ENCODE measurements at regions not wholly inside any gene's neighbourhood (a gene's known extent, or its start where the extent isn't known, plus 50 kb on each side); places are given as distances from the start of the nearest gene placed in this dataset.

DNA sequence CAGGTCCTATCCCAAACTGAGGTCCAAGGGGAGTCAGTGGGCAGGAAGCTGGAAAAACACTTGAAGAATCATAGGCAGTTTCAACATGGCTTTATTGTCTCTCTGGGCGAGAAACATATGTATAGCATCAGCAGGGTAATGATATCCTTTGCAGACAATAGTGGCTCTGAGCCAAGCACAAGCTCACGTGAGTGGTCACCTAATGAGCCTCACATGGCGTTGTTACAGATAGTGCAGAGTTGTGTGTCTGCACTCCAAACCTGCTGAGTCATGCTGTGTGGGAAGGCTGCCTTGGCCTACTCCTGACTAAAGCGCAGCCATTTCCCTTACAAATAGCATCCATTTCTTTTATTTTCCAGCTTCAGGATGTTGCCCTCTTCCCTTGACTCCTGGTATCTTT is 105.2 kb upstream of the SYT1 start:
- Histone ChIP-seq H3K9me3 (ENCODE audit: control insufficient read depth, low read depth, low read length) (no peaks in the 10 kb centered on the region), H3K27ac (ENCODE audit: low read length) (no peak overlapping the region), H3K36me3 (ENCODE audit: control insufficient read depth, insufficient read depth, low read length) (no peaks in the 10 kb centered on the region), H3K27me3 (ENCODE audit: control insufficient read depth, insufficient read depth, low read length) (no peaks in the 10 kb centered on the region), H3K4me3 (ENCODE audit: low read length) (no peak overlapping the region), H3K4me1 (ENCODE audit: control insufficient read depth, insufficient read depth, low read length) (no peaks in the 10 kb centered on the region)
- DNase-seq, result no peak
- WGBS (ENCODE audit: insufficient coverage, low lambda C conversion rate), result no CpG with 5 or more reads among the region's 4 CpGs

DNA sequence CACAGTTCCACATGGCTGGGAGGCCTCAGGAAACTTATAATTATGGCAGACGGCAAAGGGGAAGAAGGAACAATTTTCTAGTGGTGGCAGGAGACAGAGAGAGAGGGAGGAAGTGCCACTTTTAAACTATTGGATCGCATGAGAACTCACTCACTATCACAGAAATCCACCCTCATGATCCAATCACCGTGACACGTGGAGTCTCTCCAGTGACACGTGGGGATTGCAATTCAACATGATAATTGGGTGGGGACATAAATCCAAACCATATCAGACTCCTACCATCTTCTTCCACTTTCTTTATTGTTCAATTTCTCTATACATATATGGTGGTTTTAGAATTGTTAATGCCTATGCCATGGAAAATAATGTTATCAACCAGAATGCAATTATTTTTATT is 103.7 kb upstream of the SYT1 start:
- Histone ChIP-seq H3K27ac (ENCODE audit: low read length) (no peak overlapping the region), H3K27me3 (ENCODE audit: control insufficient read depth, insufficient read depth, low read length) (no peaks in the 10 kb centered on the region), H3K4me1 (ENCODE audit: control insufficient read depth, insufficient read depth, low read length) (no peaks in the 10 kb centered on the region), H3K9me3 (ENCODE audit: control insufficient read depth, low read depth, low read length) (no peaks in the 10 kb centered on the region), H3K4me3 (ENCODE audit: low read length) (no peak overlapping the region), H3K36me3 (ENCODE audit: control insufficient read depth, insufficient read depth, low read length) (no peaks in the 10 kb centered on the region)
- 100% methylated on average over 2 of the region's 5 CpGs for WGBS (ENCODE audit: insufficient coverage, low lambda C conversion rate)
- no peak for DNase-seq

DNA sequence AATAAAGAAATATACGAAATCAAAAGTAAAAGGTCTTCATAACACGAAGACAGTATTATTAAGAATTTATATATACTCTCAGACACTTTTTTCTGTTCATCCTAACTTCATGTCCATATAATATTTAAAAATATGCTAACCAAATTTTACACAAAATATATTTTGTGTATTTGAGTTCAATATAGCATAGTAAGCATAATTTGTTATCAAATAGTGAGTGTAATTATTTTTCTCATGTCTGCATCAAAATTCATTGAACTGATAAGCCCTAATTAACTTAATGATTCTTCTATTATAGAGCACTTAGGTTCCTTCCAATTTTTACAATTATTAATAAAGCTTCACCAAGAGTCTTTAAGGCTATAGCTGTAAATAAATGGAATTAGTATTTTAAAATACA is 99.7 kb upstream of the SYT1 start:
- Histone ChIP-seq H3K4me1 (ENCODE audit: control insufficient read depth, insufficient read depth, low read length) (no peaks in the 10 kb centered on the region), H3K9me3 (ENCODE audit: control insufficient read depth, low read depth, low read length) (no peaks in the 10 kb centered on the region), H3K4me3 (ENCODE audit: low read length) (no peak overlapping the region), H3K27me3 (ENCODE audit: control insufficient read depth, insufficient read depth, low read length) (no peaks in the 10 kb centered on the region), H3K36me3 (ENCODE audit: control insufficient read depth, insufficient read depth, low read length) (no peaks in the 10 kb centered on the region), H3K27ac (ENCODE audit: low read length) (no peak overlapping the region)
- WGBS (ENCODE audit: insufficient coverage, low lambda C conversion rate), result 100% methylated on average over 2 of the region's 2 CpGs
- DNase-seq, result no peak

DNA sequence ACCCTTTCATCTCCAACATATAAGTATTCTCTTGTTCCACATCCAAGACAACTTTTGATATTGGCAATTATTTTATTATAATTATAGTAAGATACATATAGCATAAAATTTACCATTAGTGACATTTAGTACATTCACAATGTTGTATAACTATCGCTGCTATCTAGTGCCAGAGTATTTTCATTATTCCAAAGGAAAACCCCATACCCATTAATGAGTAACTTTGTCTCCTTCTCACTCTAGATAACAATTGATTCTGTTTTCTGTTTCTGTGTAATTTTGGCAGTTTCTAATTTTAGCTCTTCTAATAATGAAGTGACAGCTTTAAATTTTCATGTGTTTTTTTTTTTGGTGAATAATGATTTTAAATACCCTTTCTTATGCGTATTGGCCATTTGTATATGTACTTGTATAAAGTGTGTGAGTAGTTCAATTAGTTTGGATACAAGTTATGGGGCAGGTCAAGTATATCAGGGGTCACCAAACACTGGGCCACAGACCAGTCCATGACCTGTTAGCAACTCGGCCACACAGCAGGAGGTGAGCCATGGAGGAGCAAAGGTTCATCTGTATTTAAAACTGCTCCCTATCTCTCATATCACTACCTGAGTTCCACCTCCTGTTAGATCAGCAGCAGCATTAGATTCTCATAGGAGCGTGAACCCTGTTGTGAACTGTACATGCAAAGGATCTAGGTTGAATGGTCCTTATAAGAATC is 97.2 kb upstream of the SYT1 start:
- no peak overlapping the region for H3K27ac ChIP-seq (ENCODE audit: low read length)
- no peaks in the 10 kb centered on the region for H3K9me3 ChIP-seq (ENCODE audit: control insufficient read depth, low read depth, low read length)
- WGBS (ENCODE audit: insufficient coverage, low lambda C conversion rate), result 61% methylated on average over 2 of the region's 4 CpGs
- no peaks in the 10 kb centered on the region for H3K36me3 ChIP-seq (ENCODE audit: control insufficient read depth, insufficient read depth, low read length)
- H3K4me3 ChIP-seq (ENCODE audit: low read length), result no peak overlapping the region
- H3K4me1 ChIP-seq (ENCODE audit: control insufficient read depth, insufficient read depth, low read length), result no peaks in the 10 kb centered on the region
- no peak for DNase-seq
- no peaks in the 10 kb centered on the region for H3K27me3 ChIP-seq (ENCODE audit: control insufficient read depth, insufficient read depth, low read length)

DNA sequence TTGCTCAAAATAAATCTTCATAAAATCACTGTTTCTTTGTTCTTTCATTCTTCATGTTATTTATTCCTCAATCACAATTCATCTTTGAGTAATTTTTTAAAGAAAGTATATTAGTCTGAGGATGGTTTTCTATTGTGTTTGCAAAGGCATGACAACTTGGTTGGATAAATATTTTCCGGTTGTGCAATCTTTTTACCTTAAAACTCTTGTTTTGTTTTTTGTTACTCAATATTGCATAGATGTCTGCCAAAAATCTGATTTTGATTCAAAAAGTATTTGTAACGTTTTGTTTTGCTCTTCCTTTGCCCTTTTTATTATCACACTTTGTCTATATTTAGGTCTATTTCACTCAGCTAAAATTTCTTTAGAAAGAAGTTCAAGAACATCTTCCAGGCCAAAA is 86.2 kb upstream of the SYT1 start:
- 71% methylated on average over 2 of the region's 2 CpGs for WGBS (ENCODE audit: insufficient coverage, low lambda C conversion rate)
- no peak for DNase-seq
- Histone ChIP-seq H3K27me3 (ENCODE audit: control insufficient read depth, insufficient read depth, low read length) (no peaks in the 10 kb centered on the region), H3K4me1 (ENCODE audit: control insufficient read depth, insufficient read depth, low read length) (no peaks in the 10 kb centered on the region), H3K9me3 (ENCODE audit: control insufficient read depth, low read depth, low read length) (no peaks in the 10 kb centered on the region), H3K27ac (ENCODE audit: low read length) (no peak overlapping the region), H3K36me3 (ENCODE audit: control insufficient read depth, insufficient read depth, low read length) (no peaks in the 10 kb centered on the region), H3K4me3 (ENCODE audit: low read length) (no peak overlapping the region)

DNA sequence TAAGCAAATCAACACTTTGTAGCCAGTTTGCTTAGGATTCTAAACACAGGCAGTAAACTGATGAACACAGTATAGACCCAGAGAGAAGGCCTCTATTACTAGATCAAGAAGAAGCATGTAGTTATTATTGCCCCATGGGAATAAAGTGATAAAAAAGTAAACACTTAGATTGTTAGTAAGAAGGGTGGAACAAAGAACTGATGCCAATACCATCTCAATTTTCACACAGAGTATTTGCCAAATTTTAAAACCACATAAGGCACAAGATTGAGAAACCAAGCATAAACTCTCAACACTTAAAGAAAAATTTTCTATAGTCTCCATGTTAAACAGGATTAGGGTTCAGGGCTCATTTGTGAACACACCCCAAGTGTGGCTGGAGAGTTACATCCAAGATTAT is 77.0 kb upstream of the SYT1 start:
- no peak for DNase-seq
- Histone ChIP-seq H3K36me3 (ENCODE audit: control insufficient read depth, insufficient read depth, low read length) (no peaks in the 10 kb centered on the region), H3K4me3 (ENCODE audit: low read length) (no peak overlapping the region), H3K9me3 (ENCODE audit: control insufficient read depth, low read depth, low read length) (no peaks in the 10 kb centered on the region), H3K4me1 (ENCODE audit: control insufficient read depth, insufficient read depth, low read length) (no peaks in the 10 kb centered on the region), H3K27ac (ENCODE audit: low read length) (no peak overlapping the region), H3K27me3 (ENCODE audit: control insufficient read depth, insufficient read depth, low read length) (no peaks in the 10 kb centered on the region)

DNA sequence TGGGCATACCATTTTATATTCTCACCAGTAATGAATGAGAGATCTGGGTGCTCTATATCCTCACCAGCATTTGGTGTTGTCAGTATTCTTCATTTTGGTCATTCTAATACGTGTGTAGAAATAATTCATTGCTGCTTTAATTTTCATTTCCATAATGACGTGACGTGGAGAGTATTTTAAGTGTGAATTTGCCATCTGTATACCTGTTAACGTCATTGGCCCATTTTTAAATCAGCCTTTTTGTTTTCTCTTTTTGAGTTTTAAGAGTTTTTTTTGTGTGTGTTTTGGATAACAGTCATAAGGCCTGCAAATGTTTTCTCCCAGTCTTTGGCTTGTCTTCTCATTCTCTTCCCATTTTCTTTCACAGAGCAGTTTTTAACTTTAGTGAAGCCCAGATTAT is 74.4 kb upstream of the SYT1 start:
- no peaks in the 10 kb centered on the region for H3K27me3 ChIP-seq (ENCODE audit: control insufficient read depth, insufficient read depth, low read length)
- DNase-seq, result no peak
- H3K4me3 ChIP-seq (ENCODE audit: low read length), result no peak overlapping the region
- no peaks in the 10 kb centered on the region for H3K4me1 ChIP-seq (ENCODE audit: control insufficient read depth, insufficient read depth, low read length)
- peaks cover 4% of the 10 kb centered on the region for H3K9me3 ChIP-seq (ENCODE audit: control insufficient read depth, low read depth, low read length)
- H3K36me3 ChIP-seq (ENCODE audit: control insufficient read depth, insufficient read depth, low read length), result no peaks in the 10 kb centered on the region
- WGBS (ENCODE audit: insufficient coverage, low lambda C conversion rate), result 89% methylated on average over 3 of the region's 4 CpGs
- H3K27ac ChIP-seq (ENCODE audit: low read length), result no peak overlapping the region

DNA sequence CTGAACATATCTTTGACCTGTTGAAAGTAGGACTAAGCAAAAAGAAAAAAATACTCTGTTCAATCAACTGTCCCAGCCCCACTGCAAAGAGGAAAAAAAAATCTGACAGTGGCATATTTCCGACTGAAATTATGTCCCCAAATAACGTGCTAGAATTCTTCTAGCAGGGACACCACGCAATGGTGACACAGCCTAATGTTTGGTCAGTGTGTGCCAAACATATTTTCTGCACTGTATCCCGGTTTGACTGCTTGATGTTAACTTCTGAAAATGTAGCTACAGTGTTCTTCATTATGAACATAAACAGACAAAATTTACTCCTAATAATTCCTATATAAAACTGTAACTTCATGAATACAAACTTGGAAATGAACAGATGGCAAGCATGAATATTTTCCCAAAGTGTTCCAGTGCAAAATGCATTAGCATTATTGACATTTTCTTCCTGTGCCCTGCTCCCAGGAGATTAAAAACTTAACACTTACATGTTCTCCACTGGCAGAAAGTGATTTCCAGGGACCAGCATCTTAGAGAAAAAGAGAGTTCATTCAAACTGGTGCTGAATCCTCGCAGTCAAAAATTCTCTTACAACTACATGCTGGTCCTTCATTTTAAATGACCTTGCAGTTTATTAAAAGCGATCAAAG is 72.4 kb upstream of the SYT1 start:
- Histone ChIP-seq H3K4me1 (ENCODE audit: control insufficient read depth, insufficient read depth, low read length) (no peaks in the 10 kb centered on the region), H3K27me3 (ENCODE audit: control insufficient read depth, insufficient read depth, low read length) (no peaks in the 10 kb centered on the region), H3K27ac (ENCODE audit: low read length) (no peak overlapping the region), H3K9me3 (ENCODE audit: control insufficient read depth, low read depth, low read length) (peaks cover 4% of the 10 kb centered on the region), H3K4me3 (ENCODE audit: low read length) (no peak overlapping the region), H3K36me3 (ENCODE audit: control insufficient read depth, insufficient read depth, low read length) (no peaks in the 10 kb centered on the region)
- WGBS (ENCODE audit: insufficient coverage, low lambda C conversion rate), result 100% methylated on average over 2 of the region's 6 CpGs
- no peak for DNase-seq

DNA sequence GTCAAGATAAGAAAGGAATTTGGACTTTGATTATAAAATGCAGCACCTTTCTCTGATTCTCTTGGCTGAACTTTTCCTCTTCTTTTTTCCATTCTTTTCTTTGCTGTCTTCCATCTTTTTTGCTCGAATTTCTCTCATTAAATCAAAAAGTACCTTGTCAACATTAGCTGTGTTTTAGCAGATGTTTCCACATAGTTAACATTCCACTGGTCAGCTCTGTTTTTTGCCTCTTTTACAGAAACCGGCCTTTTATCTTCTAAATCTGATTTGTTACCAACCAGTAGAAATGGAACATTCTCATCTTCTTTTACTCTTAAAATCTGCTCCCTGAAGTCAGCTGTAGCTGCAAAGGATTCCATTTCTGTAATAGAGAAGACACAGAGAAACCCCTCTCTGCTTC is 71.1 kb upstream of the SYT1 start:
- DNase-seq, result no peak
- no peaks in the 10 kb centered on the region for H3K4me1 ChIP-seq (ENCODE audit: control insufficient read depth, insufficient read depth, low read length)
- H3K27me3 ChIP-seq (ENCODE audit: control insufficient read depth, insufficient read depth, low read length), result no peaks in the 10 kb centered on the region
- H3K27ac ChIP-seq (ENCODE audit: low read length), result no peak overlapping the region
- peaks cover 4% of the 10 kb centered on the region for H3K9me3 ChIP-seq (ENCODE audit: control insufficient read depth, low read depth, low read length)
- 63% methylated on average over 2 of the region's 2 CpGs for WGBS (ENCODE audit: insufficient coverage, low lambda C conversion rate)
- no peaks in the 10 kb centered on the region for H3K36me3 ChIP-seq (ENCODE audit: control insufficient read depth, insufficient read depth, low read length)
- no peak overlapping the region for H3K4me3 ChIP-seq (ENCODE audit: low read length)

DNA sequence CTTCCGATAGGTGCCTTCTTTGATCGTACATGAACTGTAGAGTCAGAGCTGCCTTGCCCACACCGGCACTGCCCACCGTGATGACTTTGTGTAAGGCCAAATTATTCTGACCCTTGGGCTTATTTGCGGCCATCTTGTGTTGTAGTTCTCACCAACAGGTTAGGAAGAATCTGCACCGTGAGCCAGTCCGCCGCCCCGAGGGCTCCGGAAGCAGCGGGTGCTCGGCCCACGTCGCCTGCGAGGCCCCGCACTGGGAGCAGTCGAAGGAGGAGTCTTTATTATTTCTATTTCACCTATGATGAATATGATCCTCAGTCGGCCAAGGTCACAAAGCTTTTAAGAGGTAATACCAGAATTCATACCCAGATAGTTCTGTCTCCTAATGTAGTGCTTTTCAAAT is 70.6 kb upstream of the SYT1 start:
- Histone ChIP-seq H3K27me3 (ENCODE audit: control insufficient read depth, insufficient read depth, low read length) (no peaks in the 10 kb centered on the region), H3K27ac (ENCODE audit: low read length) (no peak overlapping the region), H3K4me3 (ENCODE audit: low read length) (no peak overlapping the region), H3K36me3 (ENCODE audit: control insufficient read depth, insufficient read depth, low read length) (no peaks in the 10 kb centered on the region), H3K4me1 (ENCODE audit: control insufficient read depth, insufficient read depth, low read length) (no peaks in the 10 kb centered on the region), H3K9me3 (ENCODE audit: control insufficient read depth, low read depth, low read length) (peaks cover 4% of the 10 kb centered on the region)
- DNase-seq, result no peak
- WGBS (ENCODE audit: insufficient coverage, low lambda C conversion rate), result 100% methylated on average over 1 of the region's 18 CpGs

DNA sequence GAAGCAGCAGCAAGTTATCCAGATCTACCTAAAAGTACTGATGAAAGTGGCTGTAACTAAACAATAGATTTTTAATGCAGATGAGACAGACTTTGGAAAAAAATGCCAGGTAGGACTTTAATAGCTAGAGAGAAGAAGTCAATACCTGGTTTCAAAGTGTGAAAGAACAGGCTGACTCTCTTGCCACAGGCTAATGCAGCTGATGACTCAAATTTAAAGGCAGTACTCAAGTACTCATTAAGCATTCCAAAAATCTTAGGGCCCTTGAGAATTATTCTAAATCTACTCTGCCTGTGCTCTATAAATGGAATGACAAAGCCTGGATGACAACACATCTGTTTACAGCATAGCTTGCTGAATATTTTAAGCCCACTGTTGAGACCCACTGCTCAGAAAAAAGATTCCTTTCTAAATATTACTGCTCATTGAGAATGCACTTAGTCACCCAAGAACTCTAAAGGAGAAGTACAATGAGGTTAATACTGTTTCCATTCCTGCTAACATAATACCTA is 68.6 kb upstream of the SYT1 start:
- Histone ChIP-seq H3K4me3 (ENCODE audit: low read length) (no peak overlapping the region), H3K36me3 (ENCODE audit: control insufficient read depth, insufficient read depth, low read length) (no peaks in the 10 kb centered on the region), H3K9me3 (ENCODE audit: control insufficient read depth, low read depth, low read length) (peaks cover 4% of the 10 kb centered on the region), H3K27ac (ENCODE audit: low read length) (no peak overlapping the region), H3K27me3 (ENCODE audit: control insufficient read depth, insufficient read depth, low read length) (no peaks in the 10 kb centered on the region), H3K4me1 (ENCODE audit: control insufficient read depth, insufficient read depth, low read length) (no peaks in the 10 kb centered on the region)
- DNase-seq, result no peak

Data from large intestine (tissue), 3 donors.